ENCODE measurements at regions not wholly inside any gene's neighbourhood (a gene's known extent, or its start where the extent isn't known, plus 50 kb on each side); places are given as distances from the start of the nearest gene placed in this dataset.

DNA sequence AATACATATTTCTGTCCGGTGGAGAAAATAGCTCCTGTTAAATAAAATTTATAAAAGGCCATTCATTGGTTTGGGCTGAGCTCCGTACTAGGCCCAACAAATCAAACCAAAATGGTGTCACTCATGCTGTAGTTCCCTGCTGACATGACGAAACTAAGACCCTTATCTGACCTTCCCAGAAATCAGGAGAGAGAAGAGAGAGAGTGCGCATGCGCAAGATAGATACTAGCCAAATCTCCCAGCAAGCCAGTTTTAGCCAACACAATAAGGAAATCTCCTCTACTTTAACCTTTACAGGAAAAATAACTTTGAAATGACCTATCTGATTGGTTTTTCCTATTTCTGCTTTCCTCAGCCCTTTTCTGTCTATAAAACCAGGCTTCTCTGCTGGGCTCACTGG lies 152.7 kb upstream of the RMST start:
- H3K9me3 ChIP-seq: no peaks in the 10 kb centered on the region
- no peaks in the 10 kb centered on the region for H3K36me3 ChIP-seq
- DNase-seq: no peak
- no peak overlapping the region for H3K27ac ChIP-seq
- no peak for TF ChIP-seq EP300 (IDR thresholded peaks at IDR 0.05)
- TF ChIP-seq, protein P1, sequence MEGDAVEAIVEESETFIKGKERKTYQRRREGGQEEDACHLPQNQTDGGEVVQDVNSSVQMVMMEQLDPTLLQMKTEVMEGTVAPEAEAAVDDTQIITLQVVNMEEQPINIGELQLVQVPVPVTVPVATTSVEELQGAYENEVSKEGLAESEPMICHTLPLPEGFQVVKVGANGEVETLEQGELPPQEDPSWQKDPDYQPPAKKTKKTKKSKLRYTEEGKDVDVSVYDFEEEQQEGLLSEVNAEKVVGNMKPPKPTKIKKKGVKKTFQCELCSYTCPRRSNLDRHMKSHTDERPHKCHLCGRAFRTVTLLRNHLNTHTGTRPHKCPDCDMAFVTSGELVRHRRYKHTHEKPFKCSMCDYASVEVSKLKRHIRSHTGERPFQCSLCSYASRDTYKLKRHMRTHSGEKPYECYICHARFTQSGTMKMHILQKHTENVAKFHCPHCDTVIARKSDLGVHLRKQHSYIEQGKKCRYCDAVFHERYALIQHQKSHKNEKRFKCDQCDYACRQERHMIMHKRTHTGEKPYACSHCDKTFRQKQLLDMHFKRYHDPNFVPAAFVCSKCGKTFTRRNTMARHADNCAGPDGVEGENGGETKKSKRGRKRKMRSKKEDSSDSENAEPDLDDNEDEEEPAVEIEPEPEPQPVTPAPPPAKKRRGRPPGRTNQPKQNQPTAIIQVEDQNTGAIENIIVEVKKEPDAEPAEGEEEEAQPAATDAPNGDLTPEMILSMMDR (IDR thresholded peaks at IDR 0.05): no peak
- TF ChIP-seq POLR2A (IDR thresholded peaks at IDR 0.05): no peak
- no peak for TF ChIP-seq POLR2AphosphoS5 (IDR thresholded peaks at IDR 0.05)
- intact Hi-C loops (cut with DNase I): loop anchor here (5.0 kb wide), 2 partner anchors 323 to 733 kb away; no protein-coding TSS in a partner anchor
- no peaks in the 10 kb centered on the region for H3K27me3 ChIP-seq
- WGBS, 2 donors: 60 to 91% methylated on average over 5 of the region's 5 CpGs
- no peak overlapping the region for H3K4me3 ChIP-seq
- no peaks in the 10 kb centered on the region for H3K4me1 ChIP-seq

GRCh38 chr12:97312570-97313135 lies 150.0 kb upstream of the RMST start:
- Histone ChIP-seq H3K4me1 (no peaks in the 10 kb centered on the region), H3K36me3 (no peaks in the 10 kb centered on the region), H3K27me3 (no peaks in the 10 kb centered on the region), H3K9me3 (no peaks in the 10 kb centered on the region), H3K4me3 (no peak overlapping the region), H3K27ac (no peak overlapping the region)
- TF ChIP-seq POLR2A (IDR thresholded peaks at IDR 0.05) (no peak), EP300 (IDR thresholded peaks at IDR 0.05) (no peak), POLR2AphosphoS5 (IDR thresholded peaks at IDR 0.05) (no peak)
- TF ChIP-seq, protein P1 (IDR thresholded peaks at IDR 0.05): no peak
- intact Hi-C loops (cut with DNase I): loop anchor here (5.0 kb wide), 1 partner anchor 735 kb away; no protein-coding TSS in a partner anchor
- 66 to 69% methylated on average over 3 of the region's 3 CpGs for WGBS, 2 donors
- DNase-seq: no peak

- TF ChIP-seq POLR2A (IDR thresholded peaks at IDR 0.05): no peak
- no peak for TF ChIP-seq POLR2AphosphoS5 (IDR thresholded peaks at IDR 0.05)
- TF ChIP-seq, protein P1 (IDR thresholded peaks at IDR 0.05): no peak
- no peak for TF ChIP-seq EP300 (IDR thresholded peaks at IDR 0.05)
- no peaks in the 10 kb centered on the region for H3K27me3 ChIP-seq
- no peak overlapping the region for H3K4me3 ChIP-seq
- WGBS, 2 donors: 7 to 45% methylated on average over 2 of the region's 2 CpGs
- intact Hi-C loops (cut with DNase I): loop anchor here (5.0 kb wide), 1 partner anchor 736 kb away; no protein-coding TSS in a partner anchor
- no peaks in the 10 kb centered on the region for H3K36me3 ChIP-seq
- no peaks in the 10 kb centered on the region for H3K4me1 ChIP-seq
- DNase-seq: no peak
- no peaks in the 10 kb centered on the region for H3K9me3 ChIP-seq
- H3K27ac ChIP-seq: no peak overlapping the region
Observed at GRCh38 chr12:97313471-97314190, 149.0 kb upstream of the RMST start.

- 26 to 69% methylated on average over 2 of the region's 2 CpGs for WGBS, 2 donors
Observed at GRCh38 chr12:97316321-97316720, 146.3 kb upstream of the RMST start.

More at GRCh38 chr12:97316321-97316720, 146.3 kb upstream of the RMST start:
- DNase-seq: no peak
- intact Hi-C loops (cut with DNase I): no loop called here
- H3K27ac ChIP-seq: no peak overlapping the region
- TF ChIP-seq, protein P1 (IDR thresholded peaks at IDR 0.05): no peak
- TF ChIP-seq EP300 (IDR thresholded peaks at IDR 0.05): no peak
- no peak for TF ChIP-seq POLR2A (IDR thresholded peaks at IDR 0.05)
- no peak for TF ChIP-seq POLR2AphosphoS5 (IDR thresholded peaks at IDR 0.05)
- H3K4me3 ChIP-seq: no peak overlapping the region
- H3K9me3 ChIP-seq: no peaks in the 10 kb centered on the region
- H3K36me3 ChIP-seq: no peaks in the 10 kb centered on the region
- H3K27me3 ChIP-seq: no peaks in the 10 kb centered on the region
- no peaks in the 10 kb centered on the region for H3K4me1 ChIP-seq

All from sigmoid colon (tissue), 6 donors.